Uterus (tissue), 3 donors: ENCODE measurements at regions not wholly inside any gene's neighbourhood (a gene's known extent, or its start where the extent isn't known, plus 50 kb on each side); places are given as distances from the start of the nearest gene placed in this dataset.

Source experiments
- DNase-seq, 2 donors: peaks; one replicate each; pipeline ENCODE4 v3.0.0-alpha.2; 2019 to 2020
- H3K27ac ChIP-seq, 2 donors: fragments of 200-600 bp; sonication (generic); 1 replicate in 1 of 2; 2 replicates in 1 of 2; pipeline ENCODE4 v1.5.1; 2016 to 2018
- H3K27me3 ChIP-seq, 2 donors: fragments of 200-600 bp; sonication (generic); one replicate each; pipeline ENCODE4 v1.5.1; 2018 to 2019; ENCODE audit warnings: control low read depth in 1 of 2
- H3K36me3 ChIP-seq, 2 donors: fragments of 200-600 bp; sonication (generic); one replicate each; pipeline ENCODE4 v1.5.1; 2019; ENCODE audit warnings: control low read depth in 1 of 2
- H3K4me1 ChIP-seq, 2 donors: fragments of 200-600 bp; sonication (generic); one replicate each; pipeline ENCODE4 v1.5.1; 2018 to 2019; ENCODE audit warnings: control low read depth in 1 of 2
- H3K4me3 ChIP-seq, 2 donors: fragments of 200-600 bp; sonication (generic); 1 replicate in 1 of 2; 2 replicates in 1 of 2; pipeline ENCODE4 v1.5.1; 2018 to 2019; ENCODE audit warnings: mild to moderate bottlenecking in 1 of 2
- H3K9me3 ChIP-seq, 2 donors: fragments of 200-600 bp; sonication (generic); one replicate each; pipeline ENCODE4 v1.5.1; 2019; ENCODE audit warnings: control low read depth in 1 of 2
- POLR2A ChIP-seq, 2 donors: fragments of 450-650 bp; IDR thresholded peaks; one replicate each; pipeline ENCODE4 v1.6.1; 2016; ENCODE audit warnings: antibody characterized with exemption in 2 of 2, mild to moderate bottlenecking in 1 of 2, moderate library complexity in 1 of 2
- intact Hi-C: fragments of 100-400 bp; cut with DNase I; formaldehyde crosslinking; loops from one replicate; pipeline ENCODE4 v1.15.1; 2023; ENCODE audit warnings: low total_unique reads
- TF ChIP-seq, protein P1 (sequence below), 4 experiments: fragments of 200-600 bp in 2 of 4; fragments of 450-650 bp in 2 of 4; sonication (generic) in 2 of 4; IDR thresholded peaks; one replicate each; pipeline ENCODE4 v1.5.1; 2016 to 2019; ENCODE audit warnings: antibody characterized with exemption in 4 of 4, mild to moderate bottlenecking in 2 of 4, moderate library complexity in 1 of 4
- donor health status: DM: yes; HTN: yes; CAD: no.

- intact Hi-C loops, result no loop called here
- no peaks in the 10 kb centered on the region for H3K9me3 ChIP-seq
- DNase-seq, result no peak
- H3K27ac ChIP-seq, result no peak overlapping the region
- no peaks in the 10 kb centered on the region for H3K27me3 ChIP-seq
- no peak for TF ChIP-seq POLR2A (IDR thresholded peaks at IDR 0.05)
- TF ChIP-seq, protein P1, sequence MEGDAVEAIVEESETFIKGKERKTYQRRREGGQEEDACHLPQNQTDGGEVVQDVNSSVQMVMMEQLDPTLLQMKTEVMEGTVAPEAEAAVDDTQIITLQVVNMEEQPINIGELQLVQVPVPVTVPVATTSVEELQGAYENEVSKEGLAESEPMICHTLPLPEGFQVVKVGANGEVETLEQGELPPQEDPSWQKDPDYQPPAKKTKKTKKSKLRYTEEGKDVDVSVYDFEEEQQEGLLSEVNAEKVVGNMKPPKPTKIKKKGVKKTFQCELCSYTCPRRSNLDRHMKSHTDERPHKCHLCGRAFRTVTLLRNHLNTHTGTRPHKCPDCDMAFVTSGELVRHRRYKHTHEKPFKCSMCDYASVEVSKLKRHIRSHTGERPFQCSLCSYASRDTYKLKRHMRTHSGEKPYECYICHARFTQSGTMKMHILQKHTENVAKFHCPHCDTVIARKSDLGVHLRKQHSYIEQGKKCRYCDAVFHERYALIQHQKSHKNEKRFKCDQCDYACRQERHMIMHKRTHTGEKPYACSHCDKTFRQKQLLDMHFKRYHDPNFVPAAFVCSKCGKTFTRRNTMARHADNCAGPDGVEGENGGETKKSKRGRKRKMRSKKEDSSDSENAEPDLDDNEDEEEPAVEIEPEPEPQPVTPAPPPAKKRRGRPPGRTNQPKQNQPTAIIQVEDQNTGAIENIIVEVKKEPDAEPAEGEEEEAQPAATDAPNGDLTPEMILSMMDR (IDR thresholded peaks at IDR 0.05), result no peak
- H3K4me1 ChIP-seq, result no peaks in the 10 kb centered on the region
- no peaks in the 10 kb centered on the region for H3K36me3 ChIP-seq
- no peak overlapping the region for H3K4me3 ChIP-seq
These were observed 241.5 kb downstream of the SOX11 start for GRCh38 chr2:5933669-5934068.

DNA sequence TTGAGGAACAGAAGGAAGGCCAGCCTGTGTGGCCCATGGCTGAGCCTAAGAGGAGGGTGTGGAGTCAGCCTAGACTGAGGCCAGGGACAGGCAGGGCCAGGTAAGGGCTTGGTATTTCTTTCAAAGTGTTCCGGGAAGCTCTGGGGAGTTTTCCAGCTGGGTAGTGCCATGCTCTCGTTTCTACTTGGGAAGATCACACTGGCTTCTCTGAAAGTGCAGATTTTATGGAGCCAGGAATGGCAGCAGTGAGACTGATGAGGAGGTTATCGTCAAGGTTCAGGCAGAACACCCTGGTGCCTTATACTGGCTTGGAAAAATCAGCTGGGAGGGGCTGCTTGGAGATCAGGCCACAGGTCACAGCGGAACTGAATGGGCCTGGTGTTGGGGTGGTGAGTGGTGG, 245.1 kb downstream of the SOX11 start:
- Histone ChIP-seq H3K27ac (no peak overlapping the region), H3K27me3 (no peaks in the 10 kb centered on the region), H3K4me3 (no peak overlapping the region), H3K4me1 (no peaks in the 10 kb centered on the region), H3K9me3 (no peaks in the 10 kb centered on the region), H3K36me3 (no peaks in the 10 kb centered on the region)
- intact Hi-C loops, result no loop called here
- no peak for DNase-seq
- TF ChIP-seq, protein P1 (IDR thresholded peaks at IDR 0.05), result no peak

- TF ChIP-seq, protein P1 (IDR thresholded peaks at IDR 0.05), result no peak
- no peak for TF ChIP-seq POLR2A (IDR thresholded peaks at IDR 0.05)
- no peak overlapping the region for H3K27ac ChIP-seq
- H3K27me3 ChIP-seq, result no peaks in the 10 kb centered on the region
- H3K4me1 ChIP-seq, result no peaks in the 10 kb centered on the region
- H3K9me3 ChIP-seq, result no peaks in the 10 kb centered on the region
- no peaks in the 10 kb centered on the region for H3K36me3 ChIP-seq
- no peak for DNase-seq
- no peak overlapping the region for H3K4me3 ChIP-seq
- intact Hi-C loops, result no loop called here
These were observed 245.8 kb downstream of the SOX11 start for GRCh38 chr2:5937851-5938565.

GRCh38 chr2:5938566-5938896, 246.3 kb downstream of the SOX11 start:
- no peaks in the 10 kb centered on the region for H3K4me1 ChIP-seq
- H3K27me3 ChIP-seq, result no peaks in the 10 kb centered on the region
- no peak overlapping the region for H3K4me3 ChIP-seq
- no peak overlapping the region for H3K27ac ChIP-seq
- no peaks in the 10 kb centered on the region for H3K9me3 ChIP-seq
- TF ChIP-seq, protein P1 (IDR thresholded peaks at IDR 0.05), result no peak
- TF ChIP-seq POLR2A (IDR thresholded peaks at IDR 0.05), result no peak
- intact Hi-C loops, result no loop called here
- DNase-seq, result no peak
- H3K36me3 ChIP-seq, result no peaks in the 10 kb centered on the region

GRCh38 chr2:5939553-5939952, 247.4 kb downstream of the SOX11 start:
- no peaks in the 10 kb centered on the region for H3K36me3 ChIP-seq
- no peak overlapping the region for H3K27ac ChIP-seq
- no peaks in the 10 kb centered on the region for H3K4me1 ChIP-seq
- intact Hi-C loops, result no loop called here
- H3K27me3 ChIP-seq, result no peaks in the 10 kb centered on the region
- no peaks in the 10 kb centered on the region for H3K9me3 ChIP-seq
- no peak overlapping the region for H3K4me3 ChIP-seq
- no peak for DNase-seq
- TF ChIP-seq POLR2A (IDR thresholded peaks at IDR 0.05), result no peak
- TF ChIP-seq, protein P1 (IDR thresholded peaks at IDR 0.05), result no peak
